ENCODE measurements at regions not wholly inside any gene's neighbourhood (a gene's known extent, or its start where the extent isn't known, plus 50 kb on each side); places are given as distances from the start of the nearest gene placed in this dataset.

DNA sequence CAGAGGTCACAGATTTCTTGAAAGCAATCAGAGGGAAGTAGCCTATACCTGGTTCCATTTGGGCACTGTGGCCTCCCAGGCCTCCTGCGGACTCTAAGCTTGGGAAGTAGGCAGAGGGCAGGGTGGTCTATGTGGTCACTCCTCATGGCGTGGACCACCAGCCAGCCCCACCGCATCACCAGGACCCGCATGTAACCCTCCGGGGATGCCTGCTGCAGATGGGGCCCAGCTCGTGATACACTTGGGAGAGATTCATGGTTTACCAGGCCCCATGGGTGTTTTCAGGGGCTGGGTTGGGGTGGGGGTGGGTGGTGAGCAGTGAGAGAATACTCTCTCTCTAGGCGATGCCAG, 123.7 kb downstream of the ASB7 start:
- Histone ChIP-seq H4K20me1 (replicated peaks; ENCODE audit: control insufficient read depth, insufficient read depth, low read length) (0 out of 2 replicates have a peak, but pooled peaks cover 3% of the 10 kb centered on the region), H3K9ac (ENCODE audit: insufficient read depth in 1 of 2, low read depth in 2 of 2, low read length in 2 of 2) (no peak overlapping the region), H3K4me2 (ENCODE audit: insufficient read depth, low read length) (no peak overlapping the region), H3K4me1 (replicated peaks in 1 of 2; ENCODE audit: control insufficient read depth in 2 of 2, insufficient read depth in 2 of 2, low read length in 2 of 2) (no peaks in the 10 kb centered on the region), H3K79me2 (ENCODE audit: control insufficient read depth, insufficient read depth, low read length) (no peaks in the 10 kb centered on the region), H3K27me3 (ENCODE audit: control insufficient read depth in 2 of 2, insufficient read depth in 2 of 2, low read length in 2 of 2) (peaks cover 8 to 60% of the 10 kb centered on the region in 2 experiments; a peak in 3 of 5 replicates), H2AFZ (ENCODE audit: low read depth, low read length) (no peak overlapping the region), H3K9me1 (ENCODE audit: control insufficient read depth, insufficient read depth, low read length) (no peaks in the 10 kb centered on the region), H3K36me3 (ENCODE audit: control insufficient read depth, insufficient read depth, low read length) (no peaks in the 10 kb centered on the region), H3K9me3 (replicated peaks; ENCODE audit: control insufficient read depth, insufficient read depth, low read depth, low read length) (no peaks in the 10 kb centered on the region), H3K4me3 (no peak overlapping the region), H3K27ac (ENCODE audit: extremely low read depth, low read depth, low read length) (no peak overlapping the region)
- ATAC-seq (no peak), FAIRE-seq (no peak), DNase-seq (ENCODE audit: extremely low read depth in 1 of 4, low spot score in 3 of 4) (no peak)
- in situ Hi-C loops (cut with MboI) (no loop called here), intact Hi-C loops (cut with micrococcal nuclease) (no loop called here)
- WGBS (ENCODE audit: insufficient coverage, low coverage, missing lambda C conversion rate) = 4% methylated on average over 6 of the region's 7 CpGs
- POLR2A ChIA-PET = no interaction called here
- CTCF ChIA-PET (ENCODE audit: low intra/inter-chr PET ratio) = no interaction called here
- no TSS peak for BruUV-seq (replicated peaks)
- TF ChIP-seq ZEB2 (IDR thresholded peaks at IDR 0.05) (no peak), HMGN3 (IDR thresholded peaks at IDR 0.05; ENCODE audit: borderline replicate concordance, extremely low read depth, insufficient read length, low read depth, low read length) (no peak), ZNF586 (CRISPR knock-in tag; conservative IDR thresholded peaks at IDR 0.05) (no peak), KDM1A (IDR thresholded peaks at IDR 0.05) (no peak), SIX5 (IDR thresholded peaks at IDR 0.05; ENCODE audit: borderline replicate concordance in 1 of 2, insufficient read depth in 1 of 2, low read depth in 1 of 2, low read length in 2 of 2) (no peak), TFAM (CRISPR knock-in tag; conservative IDR thresholded peaks at IDR 0.05) (no peak), BCLAF1 (IDR thresholded peaks at IDR 0.05; ENCODE audit: borderline replicate concordance in 1 of 2, control insufficient read depth in 1 of 2, low read depth in 2 of 2, low read length in 1 of 2) (no peak), FOXA1 (IDR thresholded peaks at IDR 0.05; ENCODE audit: borderline replicate concordance) (no peak), ZNF830 (CRISPR knock-in tag; IDR thresholded peaks at IDR 0.05) (no peak)
- TF ChIP-seq, protein P1, sequence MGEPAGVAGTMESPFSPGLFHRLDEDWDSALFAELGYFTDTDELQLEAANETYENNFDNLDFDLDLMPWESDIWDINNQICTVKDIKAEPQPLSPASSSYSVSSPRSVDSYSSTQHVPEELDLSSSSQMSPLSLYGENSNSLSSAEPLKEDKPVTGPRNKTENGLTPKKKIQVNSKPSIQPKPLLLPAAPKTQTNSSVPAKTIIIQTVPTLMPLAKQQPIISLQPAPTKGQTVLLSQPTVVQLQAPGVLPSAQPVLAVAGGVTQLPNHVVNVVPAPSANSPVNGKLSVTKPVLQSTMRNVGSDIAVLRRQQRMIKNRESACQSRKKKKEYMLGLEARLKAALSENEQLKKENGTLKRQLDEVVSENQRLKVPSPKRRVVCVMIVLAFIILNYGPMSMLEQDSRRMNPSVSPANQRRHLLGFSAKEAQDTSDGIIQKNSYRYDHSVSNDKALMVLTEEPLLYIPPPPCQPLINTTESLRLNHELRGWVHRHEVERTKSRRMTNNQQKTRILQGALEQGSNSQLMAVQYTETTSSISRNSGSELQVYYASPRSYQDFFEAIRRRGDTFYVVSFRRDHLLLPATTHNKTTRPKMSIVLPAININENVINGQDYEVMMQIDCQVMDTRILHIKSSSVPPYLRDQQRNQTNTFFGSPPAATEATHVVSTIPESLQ (CRISPR knock-in tag; IDR thresholded peaks at IDR 0.05) = no peak
- TF ChIP-seq, protein P2, sequence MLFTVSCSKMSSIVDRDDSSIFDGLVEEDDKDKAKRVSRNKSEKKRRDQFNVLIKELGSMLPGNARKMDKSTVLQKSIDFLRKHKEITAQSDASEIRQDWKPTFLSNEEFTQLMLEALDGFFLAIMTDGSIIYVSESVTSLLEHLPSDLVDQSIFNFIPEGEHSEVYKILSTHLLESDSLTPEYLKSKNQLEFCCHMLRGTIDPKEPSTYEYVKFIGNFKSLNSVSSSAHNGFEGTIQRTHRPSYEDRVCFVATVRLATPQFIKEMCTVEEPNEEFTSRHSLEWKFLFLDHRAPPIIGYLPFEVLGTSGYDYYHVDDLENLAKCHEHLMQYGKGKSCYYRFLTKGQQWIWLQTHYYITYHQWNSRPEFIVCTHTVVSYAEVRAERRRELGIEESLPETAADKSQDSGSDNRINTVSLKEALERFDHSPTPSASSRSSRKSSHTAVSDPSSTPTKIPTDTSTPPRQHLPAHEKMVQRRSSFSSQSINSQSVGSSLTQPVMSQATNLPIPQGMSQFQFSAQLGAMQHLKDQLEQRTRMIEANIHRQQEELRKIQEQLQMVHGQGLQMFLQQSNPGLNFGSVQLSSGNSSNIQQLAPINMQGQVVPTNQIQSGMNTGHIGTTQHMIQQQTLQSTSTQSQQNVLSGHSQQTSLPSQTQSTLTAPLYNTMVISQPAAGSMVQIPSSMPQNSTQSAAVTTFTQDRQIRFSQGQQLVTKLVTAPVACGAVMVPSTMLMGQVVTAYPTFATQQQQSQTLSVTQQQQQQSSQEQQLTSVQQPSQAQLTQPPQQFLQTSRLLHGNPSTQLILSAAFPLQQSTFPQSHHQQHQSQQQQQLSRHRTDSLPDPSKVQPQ (CRISPR knock-in tag; IDR thresholded peaks at IDR 0.05; ENCODE audit: borderline replicate concordance) = no peak
- TF ChIP-seq, protein P3, sequence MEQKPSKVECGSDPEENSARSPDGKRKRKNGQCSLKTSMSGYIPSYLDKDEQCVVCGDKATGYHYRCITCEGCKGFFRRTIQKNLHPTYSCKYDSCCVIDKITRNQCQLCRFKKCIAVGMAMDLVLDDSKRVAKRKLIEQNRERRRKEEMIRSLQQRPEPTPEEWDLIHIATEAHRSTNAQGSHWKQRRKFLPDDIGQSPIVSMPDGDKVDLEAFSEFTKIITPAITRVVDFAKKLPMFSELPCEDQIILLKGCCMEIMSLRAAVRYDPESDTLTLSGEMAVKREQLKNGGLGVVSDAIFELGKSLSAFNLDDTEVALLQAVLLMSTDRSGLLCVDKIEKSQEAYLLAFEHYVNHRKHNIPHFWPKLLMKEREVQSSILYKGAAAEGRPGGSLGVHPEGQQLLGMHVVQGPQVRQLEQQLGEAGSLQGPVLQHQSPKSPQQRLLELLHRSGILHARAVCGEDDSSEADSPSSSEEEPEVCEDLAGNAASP (IDR thresholded peaks at IDR 0.05) = no peak

Measured in K562 (cell line).